H9 (cell line): ENCODE measurements at regions not wholly inside any gene's neighbourhood (a gene's known extent, or its start where the extent isn't known, plus 50 kb on each side); places are given as distances from the start of the nearest gene placed in this dataset.

Source experiments
- DNase-seq: peaks from one replicate; pipeline ENCODE4 v3.0.0-alpha.2; 2017
- H2AFZ ChIP-seq: one replicate; pipeline ENCODE4 v1.6.1; 2013; ENCODE audit warnings: mild to moderate bottlenecking, low read length, control low read depth, moderate library complexity
- H2AK5ac ChIP-seq: 2 replicates; pipeline ENCODE4 v1.6.1; 2013; ENCODE audit warnings: low read length, control low read depth, mixed read lengths; ENCODE audit not compliant: insufficient read length
- H2BK120ac ChIP-seq: one replicate; pipeline ENCODE4 v1.6.1; 2013; ENCODE audit warnings: low read depth, mild to moderate bottlenecking, low read length, control low read depth, inconsistent platforms; ENCODE audit not compliant: poor library complexity, severe bottlenecking
- H2BK12ac ChIP-seq: 2 replicates; pipeline ENCODE4 v1.6.1; 2013; ENCODE audit warnings: low read length, control low read depth, mixed read lengths, low read depth; ENCODE audit not compliant: insufficient read length
- H2BK15ac ChIP-seq: 2 replicates; pipeline ENCODE4 v1.6.1; 2013; ENCODE audit warnings: low read depth, low read length, control low read depth
- H2BK20ac ChIP-seq: one replicate; pipeline ENCODE4 v1.6.1; 2013; ENCODE audit warnings: low read depth, mild to moderate bottlenecking, low read length, control low read depth, inconsistent platforms; ENCODE audit not compliant: poor library complexity, severe bottlenecking
- H2BK5ac ChIP-seq: 2 replicates; pipeline ENCODE4 v1.6.1; 2013; ENCODE audit warnings: low read length, control low read depth, mixed read lengths; ENCODE audit not compliant: insufficient read length
- H3K14ac ChIP-seq: 2 replicates; pipeline ENCODE4 v1.6.1; 2013; ENCODE audit warnings: low read length, control low read depth; ENCODE audit not compliant: insufficient read depth
- H3K18ac ChIP-seq: 2 replicates; pipeline ENCODE4 v1.6.1; 2013; ENCODE audit warnings: low read depth, mild to moderate bottlenecking, mixed read lengths, low read length, control low read depth; ENCODE audit not compliant: insufficient read length
- H3K23ac ChIP-seq: 2 replicates; pipeline ENCODE4 v1.6.1; 2013; ENCODE audit warnings: low read length, control low read depth, mixed read lengths, low read depth; ENCODE audit not compliant: insufficient read length
- H3K23me2 ChIP-seq: 2 replicates; pipeline ENCODE4 v1.6.1; 2013; ENCODE audit warnings: low read depth, mild to moderate bottlenecking, mixed read lengths, low read length, control low read depth; ENCODE audit not compliant: insufficient read length, poor library complexity, severe bottlenecking
- H3K27ac ChIP-seq: 2 replicates; pipeline ENCODE4 v1.5.1; 2013; ENCODE audit warnings: low read length, control low read depth, mixed read lengths, low read depth; ENCODE audit not compliant: insufficient read length
- H3K27me3 ChIP-seq: 2 replicates; pipeline ENCODE4 v1.6.1; 2013; ENCODE audit warnings: low read length, control low read depth, inconsistent platforms; ENCODE audit not compliant: insufficient read depth
- H3K4ac ChIP-seq: 2 replicates; pipeline ENCODE4 v1.6.1; 2013; ENCODE audit warnings: low read depth, mild to moderate bottlenecking, control low read depth, inconsistent platforms, low read length, moderate library complexity
- H3K4me1 ChIP-seq: 2 replicates; pipeline ENCODE4 v1.6.1; 2013; ENCODE audit warnings: low read length, control low read depth, inconsistent platforms; ENCODE audit not compliant: insufficient read depth
- H3K4me2 ChIP-seq: 2 replicates; pipeline ENCODE4 v1.6.1; 2013; ENCODE audit warnings: low read length, control low read depth, mixed read lengths; ENCODE audit not compliant: insufficient read length, insufficient read depth
- H3K56ac ChIP-seq: 2 replicates; pipeline ENCODE4 v1.6.1; 2013; ENCODE audit warnings: low read depth, mild to moderate bottlenecking, mixed read lengths, low read length, control low read depth; ENCODE audit not compliant: insufficient read length
- H3K79me1 ChIP-seq: 2 replicates; pipeline ENCODE4 v1.6.1; 2013; ENCODE audit warnings: low read depth, mild to moderate bottlenecking, moderate library complexity, low read length, control low read depth, inconsistent platforms; ENCODE audit not compliant: insufficient read depth, poor library complexity, severe bottlenecking
- H3K79me2 ChIP-seq: 2 replicates; pipeline ENCODE4 v1.6.1; 2013; ENCODE audit warnings: low read length, control low read depth, inconsistent platforms; ENCODE audit not compliant: insufficient read depth
- H3K9ac ChIP-seq: 2 replicates; pipeline ENCODE4 v1.6.1; 2013; ENCODE audit warnings: low read length, control low read depth, mixed read lengths; ENCODE audit not compliant: insufficient read length; ENCODE audit errors: extremely low read depth
- H3K9me3 ChIP-seq: one replicate; pipeline ENCODE4 v1.6.1; 2013; ENCODE audit warnings: low read depth, low read length, inconsistent platforms; ENCODE audit not compliant: control insufficient read depth
- H3T11ph ChIP-seq: one replicate; pipeline ENCODE4 v1.6.1; 2013; ENCODE audit warnings: mild to moderate bottlenecking, low read length, control low read depth, inconsistent platforms
- H4K20me1 ChIP-seq: one replicate; pipeline ENCODE4 v1.6.1; 2013; ENCODE audit not compliant: control insufficient read depth, insufficient read length, insufficient read depth
- H4K5ac ChIP-seq: 2 replicates; pipeline ENCODE4 v1.6.1; 2013; ENCODE audit warnings: low read depth, mild to moderate bottlenecking, mixed read lengths, low read length, control low read depth; ENCODE audit not compliant: insufficient read length
- H4K8ac ChIP-seq: replicated peaks from 2 replicates; pipeline ENCODE4 v1.6.1; 2013; ENCODE audit warnings: low read length, control low read depth, mixed read lengths, low read depth; ENCODE audit not compliant: insufficient read length
- H4K91ac ChIP-seq: 2 replicates; pipeline ENCODE4 v1.6.1; 2013; ENCODE audit warnings: low read depth, mild to moderate bottlenecking, moderate library complexity, mixed read lengths, low read length, control low read depth; ENCODE audit not compliant: insufficient read length
- H3K27ac Mint-ChIP-seq, 3 experiments: 2 replicates in 2 of 3; 3 replicates in 1 of 3; pipeline ENCODE4 v1.8.0; 2020 to 2021; ENCODE audit warnings: mixed read lengths in 3 of 3, mild to moderate bottlenecking in 1 of 3, moderate library complexity in 1 of 3
- H3K27me3 Mint-ChIP-seq: 2 replicates; pipeline ENCODE4 v1.8.0; 2021; ENCODE audit warnings: low read depth, mild to moderate bottlenecking, moderate library complexity, mixed read lengths
- H3K36me3 Mint-ChIP-seq, 3 experiments: 2 replicates in 2 of 3; 3 replicates in 1 of 3; pipeline ENCODE4 v1.8.0; 2020 to 2021; ENCODE audit warnings: low read depth in 3 of 3, mixed read lengths in 3 of 3; ENCODE audit not compliant: insufficient read depth in 1 of 3
- H3K4me1 Mint-ChIP-seq, 2 experiments: 2 replicates each; pipeline ENCODE4 v1.8.0; 2020; ENCODE audit warnings: mixed read lengths in 2 of 2
- H3K4me3 Mint-ChIP-seq, 2 experiments: 2 replicates in 1 of 2; 3 replicates in 1 of 2; pipeline ENCODE4 v1.8.0; 2020 to 2021; ENCODE audit warnings: mild to moderate bottlenecking in 2 of 2, mixed read lengths in 2 of 2, moderate library complexity in 1 of 2
- H3K9me3 Mint-ChIP-seq, 2 experiments: 2 replicates in 1 of 2; 3 replicates in 1 of 2; pipeline ENCODE4 v1.8.0; 2020; ENCODE audit warnings: mild to moderate bottlenecking in 2 of 2, mixed read lengths in 2 of 2, moderate library complexity in 1 of 2
- CTCF ChIP-seq: fragments of 200-600 bp; sonication (generic); conservative IDR thresholded peaks from 3 replicates; pipeline ENCODE4 v1.8.0; 2021; ENCODE audit warnings: antibody characterized with exemption, mild to moderate bottlenecking
- WGBS: extraction: QIAGEN DNeasy Blood & Tissue Kit; methylation state at CpG from one replicate; pipeline ENCODE4 v1.1.7; 2013; ENCODE audit warnings: missing lambda C conversion rate, low lambda C conversion rate, mixed read lengths; ENCODE audit not compliant: insufficient read length; ENCODE audit errors: extremely low coverage; 5-methylcytosine and 5-hydroxymethylcytosine counted together

GRCh38 chr18:38693104-38693503 lies 1127.5 kb upstream of the CELF4 start:
- Histone ChIP-seq H3K18ac (no peak overlapping the region), H3K9me3 (no peaks in the 10 kb centered on the region), H3K56ac (no peak overlapping the region), H4K8ac (no peak overlapping the region), H2BK15ac (no peak overlapping the region), H2BK5ac (no peak overlapping the region), H3K4me2 (no peak overlapping the region), H2AFZ (no peak overlapping the region), H3K79me1 (no peaks in the 10 kb centered on the region), H3K27me3 (no peaks in the 10 kb centered on the region), H3K4ac (no peak overlapping the region), H3K23ac (no peak overlapping the region), H3K27ac (no peak overlapping the region), H3K14ac (no peak overlapping the region), H2BK120ac (no peak overlapping the region), H4K5ac (no peak overlapping the region), H3K79me2 (no peaks in the 10 kb centered on the region; the same call in 1 of the 2 replicates), H2BK20ac (no peak overlapping the region), H3T11ph (no peak overlapping the region), H2AK5ac (no peak overlapping the region), H4K91ac (no peak overlapping the region), H3K4me1 (peaks cover 5% of the 10 kb centered on the region; the same call in 1 of the 2 replicates), H2BK12ac (no peak overlapping the region), H4K20me1 (no peaks in the 10 kb centered on the region), H3K9ac (no peak overlapping the region), H3K23me2 (no peaks in the 10 kb centered on the region)
- no peak for DNase-seq
- TF ChIP-seq CTCF: no peak
- H3K27ac Mint-ChIP-seq: no peak overlapping the region
- H3K4me1 Mint-ChIP-seq: peaks cover 7 to 8% of the 10 kb centered on the region in 2 experiments
- no peak overlapping the region for H3K4me3 Mint-ChIP-seq
- H3K9me3 Mint-ChIP-seq: no peaks in the 10 kb centered on the region
- peaks cover 6% of the 10 kb centered on the region for H3K27me3 Mint-ChIP-seq
- WGBS: no CpG with 5 or more reads among the region's 5 CpGs
- no peaks in the 10 kb centered on the region for H3K36me3 Mint-ChIP-seq
